HG03097 (cell line): ENCODE measurements at regions not wholly inside any gene's neighbourhood (a gene's known extent, or its start where the extent isn't known, plus 50 kb on each side); places are given as distances from the start of the nearest gene placed in this dataset.

Source experiments
- ATAC-seq: cut with Tn5 transposase; IDR thresholded peaks from one replicate; pipeline ENCODE4 v1.9.1; 2021; ENCODE audit not compliant: unreplicated experiment, low FRiP score

DNA sequence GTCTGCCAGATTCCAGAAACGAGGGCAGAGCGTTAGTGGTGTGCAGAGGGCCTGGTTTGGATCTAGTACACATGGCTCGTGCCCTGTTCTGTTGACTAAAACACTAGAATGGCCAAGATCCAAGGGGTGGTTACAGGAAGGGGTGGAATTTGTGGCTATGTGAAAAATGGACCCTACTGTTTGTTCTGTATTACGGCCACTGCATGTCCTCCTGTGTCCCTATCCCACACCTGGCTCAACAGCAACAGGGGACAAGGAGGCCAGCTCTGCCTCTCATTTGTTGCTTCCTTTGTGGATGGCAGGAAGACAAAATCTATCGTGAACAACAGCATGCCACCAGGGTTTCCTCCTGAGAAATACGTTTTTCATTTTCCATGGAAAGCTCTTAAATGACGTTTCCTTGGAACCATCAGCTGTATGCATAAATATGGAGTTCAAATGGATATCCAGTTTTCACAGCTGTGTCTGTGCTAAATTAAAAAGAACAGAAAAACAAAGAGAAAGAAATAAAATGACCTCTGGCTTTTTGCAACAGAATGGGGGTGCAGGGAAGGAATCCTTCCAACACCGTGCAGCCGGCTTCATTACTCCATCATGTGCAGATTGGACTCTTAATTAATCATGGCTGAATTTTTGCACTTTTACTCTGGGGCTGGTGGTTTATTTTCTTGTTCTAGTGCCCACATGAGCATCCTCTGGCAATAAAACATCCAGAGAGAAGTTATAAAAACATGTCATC, 318.9 kb downstream of the CXCL12 start:
- no peak for ATAC-seq

DNA sequence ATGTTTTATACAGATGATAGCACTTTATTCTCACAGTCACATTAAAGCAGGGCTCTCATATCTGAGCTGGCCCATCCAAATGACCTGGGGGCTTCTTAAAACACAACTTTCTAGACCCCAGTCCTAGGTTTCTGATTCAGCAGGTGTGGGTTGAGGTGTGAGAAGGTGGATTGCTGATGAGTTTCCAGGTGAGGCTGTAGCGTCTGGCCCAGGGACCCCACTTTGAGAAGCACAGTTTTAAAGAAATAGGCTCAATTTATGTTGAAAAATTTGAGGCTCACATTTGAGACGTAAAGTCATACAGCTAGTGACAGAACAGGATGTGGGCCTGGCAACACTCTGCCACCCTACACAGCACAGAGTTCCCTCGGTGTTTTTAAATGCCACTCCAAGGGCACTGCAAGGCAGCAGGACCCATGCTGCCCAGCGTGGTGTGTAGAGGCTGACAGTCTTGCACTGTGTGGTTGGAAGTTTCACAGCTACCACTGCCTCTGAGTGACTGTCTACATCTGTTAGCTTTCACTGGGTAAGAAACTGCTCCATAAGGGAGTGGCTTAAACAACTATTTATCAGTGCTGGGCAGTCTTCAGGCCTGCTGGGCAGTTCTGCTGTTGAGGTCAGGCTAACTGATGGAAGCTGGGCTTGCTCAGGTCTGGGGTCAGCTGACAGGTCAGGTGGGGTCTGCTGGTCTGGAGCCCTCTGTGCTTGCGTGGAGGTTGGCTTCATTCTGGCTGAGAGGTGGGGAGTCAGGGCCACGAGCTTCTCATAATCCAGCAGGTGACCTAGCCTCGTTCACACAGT, 319.7 kb downstream of the CXCL12 start:
- ATAC-seq = no peak

DNA sequence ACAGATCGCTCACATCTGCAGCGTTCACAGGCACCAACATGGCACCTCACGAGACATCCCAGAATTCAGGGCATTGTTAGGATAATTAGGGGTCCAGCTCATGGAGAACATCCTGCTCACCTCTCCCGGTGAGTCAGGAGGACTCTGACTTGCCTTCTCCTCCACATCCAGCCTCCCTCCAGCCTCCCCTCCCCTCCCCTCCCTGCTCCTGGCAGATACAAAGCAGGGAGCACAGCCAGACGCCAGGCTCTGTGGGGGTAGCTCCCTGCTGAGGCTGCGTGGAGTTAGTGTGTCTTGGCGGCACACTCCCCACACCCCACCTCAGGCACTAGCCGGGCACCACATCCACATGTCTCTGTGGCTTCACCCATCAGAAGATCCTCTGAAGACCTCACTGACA, 320.6 kb downstream of the CXCL12 start:
- no peak for ATAC-seq

DNA sequence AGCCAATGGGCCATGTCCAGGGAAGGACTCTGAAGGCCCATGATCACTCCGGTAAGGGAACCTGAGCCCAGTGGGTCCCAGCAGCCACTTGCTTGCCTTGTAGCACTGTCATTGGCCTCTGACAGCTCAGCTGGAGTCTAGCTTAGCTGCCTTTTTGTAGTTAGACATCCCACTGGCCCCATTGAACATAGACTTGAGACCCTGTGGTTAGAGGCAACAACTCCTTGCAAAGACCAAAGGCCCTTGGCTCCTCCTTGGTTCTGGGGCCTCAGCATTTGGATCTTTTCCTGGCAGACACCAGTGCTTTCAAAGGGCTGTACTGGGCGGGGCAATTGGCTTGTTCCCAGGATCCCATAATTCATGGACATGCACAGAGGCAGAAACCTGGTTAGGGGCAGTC, 321.2 kb downstream of the CXCL12 start:
- ATAC-seq = no peak

DNA sequence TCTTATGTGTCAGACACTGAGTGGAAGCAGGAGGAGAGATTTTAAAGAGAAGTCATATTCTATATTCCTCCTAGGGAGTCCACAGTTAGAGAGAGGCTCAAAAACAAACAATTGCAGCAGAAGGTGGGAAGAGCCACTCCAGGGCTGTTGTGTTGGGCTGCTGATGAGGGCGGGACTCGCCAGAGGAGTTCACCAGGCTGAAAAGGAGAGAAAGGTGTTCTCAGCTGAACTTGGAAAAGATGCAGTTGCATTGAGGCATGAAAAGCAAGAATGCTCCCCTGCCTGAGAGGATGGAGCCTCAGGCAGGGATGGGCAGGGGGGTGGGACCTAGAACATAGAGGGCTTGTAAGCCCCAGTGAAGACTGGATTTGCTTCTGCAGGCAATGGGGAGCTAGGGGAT, 324.2 kb downstream of the CXCL12 start:
- ATAC-seq = no peak

DNA sequence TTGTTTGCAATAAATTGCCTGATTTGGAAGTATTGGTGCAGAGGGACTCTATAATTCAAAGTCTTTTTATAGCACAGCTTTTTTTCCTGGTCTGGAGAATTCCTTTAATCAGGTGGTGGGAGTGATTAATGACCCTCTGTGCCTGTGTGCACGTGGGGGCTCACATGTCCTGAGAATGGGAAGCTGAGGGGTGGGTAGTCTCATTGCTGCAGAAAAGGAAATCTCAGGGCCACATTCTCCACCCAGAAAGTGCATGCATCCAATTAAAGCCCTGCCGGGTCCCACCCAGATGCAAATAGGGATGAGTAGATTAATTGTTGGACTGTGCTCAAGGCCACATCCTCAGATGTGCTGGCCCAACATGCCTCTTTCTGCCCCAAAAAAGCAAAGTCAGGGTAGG, 324.7 kb downstream of the CXCL12 start:
- no peak for ATAC-seq

DNA sequence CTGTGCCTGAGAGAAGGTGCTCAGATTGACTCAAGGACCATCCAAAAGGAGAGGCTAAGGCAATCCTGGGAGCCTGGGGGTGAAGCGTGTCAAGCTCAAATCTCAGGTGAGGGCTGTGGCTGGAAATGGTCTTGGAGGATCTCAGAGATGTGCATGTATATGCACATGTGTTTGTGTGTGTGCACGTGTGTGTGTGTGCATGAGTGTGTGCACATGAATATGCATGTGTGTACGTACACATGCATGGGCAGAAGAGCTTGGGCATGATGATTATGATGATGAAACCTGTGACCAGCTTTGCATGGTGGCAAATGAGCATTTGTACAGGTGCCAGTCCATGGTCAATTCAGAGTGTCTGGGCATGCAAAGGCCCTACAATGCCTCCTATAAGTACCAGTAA, 326.6 kb downstream of the CXCL12 start:
- ATAC-seq = no peak

DNA sequence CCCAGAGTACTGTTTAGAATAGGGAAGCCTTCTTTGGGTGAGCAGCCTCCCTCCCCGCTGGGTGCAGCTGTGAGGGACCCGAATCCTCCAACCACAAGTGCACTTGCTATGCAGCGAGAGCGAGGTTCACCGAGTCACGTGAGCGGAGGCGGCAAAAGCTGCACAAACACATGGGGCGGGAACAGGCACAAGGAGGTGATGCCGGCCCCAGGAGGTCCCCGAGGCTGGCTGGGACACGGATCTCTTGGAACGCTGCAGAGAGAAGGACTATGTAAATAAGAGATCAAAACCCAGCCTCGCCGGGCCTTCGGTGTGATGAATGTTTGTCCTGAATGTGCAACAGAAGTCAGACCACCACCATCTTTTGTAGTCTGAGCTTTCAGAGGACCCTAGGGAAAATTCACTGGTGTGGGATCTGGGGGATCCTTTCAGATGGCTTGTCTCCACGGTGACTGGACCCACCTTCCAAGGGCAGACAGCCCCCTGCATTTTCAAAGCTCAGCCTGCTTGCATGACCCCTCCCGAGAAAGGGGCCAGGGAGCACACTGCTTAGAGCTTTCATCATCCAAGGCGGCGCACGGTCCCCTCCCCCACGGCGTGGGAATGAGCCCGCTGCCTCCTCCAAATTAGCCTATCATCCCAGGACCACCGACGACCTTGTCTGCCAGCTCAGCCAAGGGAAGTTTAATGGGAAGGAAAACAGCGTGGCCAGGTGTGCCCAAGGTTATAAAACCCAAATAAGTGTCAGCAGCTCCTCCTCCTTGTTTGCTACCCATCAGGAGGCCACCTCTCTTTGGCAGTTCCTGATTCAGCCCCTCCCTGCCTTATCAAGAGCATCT, 327.7 kb downstream of the CXCL12 start:
- ATAC-seq = no peak

DNA sequence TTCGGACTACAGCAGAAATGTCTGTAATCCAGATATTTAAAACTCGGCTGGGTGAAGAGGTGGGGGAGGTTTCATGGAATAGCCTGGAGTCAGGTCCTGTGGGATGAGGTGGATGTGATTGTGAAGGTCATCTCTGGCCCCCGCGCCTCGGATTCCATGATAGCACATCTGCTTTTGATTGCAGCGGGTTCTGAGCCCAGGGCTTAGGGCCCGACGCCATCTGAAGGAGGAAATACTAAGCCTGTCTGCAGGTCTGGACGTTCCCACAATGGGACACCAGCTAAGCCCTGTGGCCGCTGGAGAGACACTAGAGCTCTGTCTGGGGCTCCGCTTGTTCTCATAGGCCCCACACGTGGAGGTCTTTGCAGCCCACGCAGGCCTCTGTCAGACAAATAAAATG, 328.7 kb downstream of the CXCL12 start:
- ATAC-seq = no peak

DNA sequence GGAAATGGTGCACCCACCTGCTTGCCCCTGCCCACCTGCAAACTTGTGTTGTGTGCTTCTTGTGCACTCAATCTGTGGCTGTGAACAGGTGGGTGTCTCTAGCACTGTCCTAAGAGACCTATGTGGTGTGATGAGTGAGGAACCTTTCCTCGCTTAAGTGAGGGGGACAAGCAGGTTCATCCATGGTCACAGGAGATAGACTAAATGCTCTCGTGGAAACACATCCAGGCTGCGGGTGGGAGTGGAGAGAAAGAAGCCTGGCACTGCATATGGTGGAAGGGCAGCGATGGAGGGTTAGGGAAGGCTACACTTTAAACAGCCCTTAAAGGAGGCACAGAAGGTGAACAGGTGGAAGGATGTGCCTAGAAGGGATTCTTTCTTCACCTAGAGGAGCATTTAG, 330.9 kb downstream of the CXCL12 start:
- no peak for ATAC-seq

DNA sequence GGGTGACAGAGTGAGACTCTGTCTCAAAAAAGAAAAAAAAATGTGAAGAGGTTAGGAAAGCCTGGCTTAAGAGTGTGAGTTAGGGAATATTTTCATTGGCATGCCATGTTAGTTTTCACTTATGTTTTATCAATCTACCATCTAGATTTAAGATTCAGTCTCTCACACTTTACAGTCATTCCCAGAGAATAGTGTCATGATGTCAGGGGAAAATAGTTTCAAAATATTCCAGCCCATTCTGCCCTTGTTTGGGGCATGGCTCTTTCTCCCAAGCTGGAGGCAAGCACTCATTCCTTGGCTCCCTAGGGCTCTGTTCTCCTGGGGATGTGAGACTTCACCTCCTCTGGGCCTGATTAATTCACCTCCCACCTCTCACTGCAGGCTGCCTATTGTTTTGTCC, 331.5 kb downstream of the CXCL12 start:
- no peak for ATAC-seq

DNA sequence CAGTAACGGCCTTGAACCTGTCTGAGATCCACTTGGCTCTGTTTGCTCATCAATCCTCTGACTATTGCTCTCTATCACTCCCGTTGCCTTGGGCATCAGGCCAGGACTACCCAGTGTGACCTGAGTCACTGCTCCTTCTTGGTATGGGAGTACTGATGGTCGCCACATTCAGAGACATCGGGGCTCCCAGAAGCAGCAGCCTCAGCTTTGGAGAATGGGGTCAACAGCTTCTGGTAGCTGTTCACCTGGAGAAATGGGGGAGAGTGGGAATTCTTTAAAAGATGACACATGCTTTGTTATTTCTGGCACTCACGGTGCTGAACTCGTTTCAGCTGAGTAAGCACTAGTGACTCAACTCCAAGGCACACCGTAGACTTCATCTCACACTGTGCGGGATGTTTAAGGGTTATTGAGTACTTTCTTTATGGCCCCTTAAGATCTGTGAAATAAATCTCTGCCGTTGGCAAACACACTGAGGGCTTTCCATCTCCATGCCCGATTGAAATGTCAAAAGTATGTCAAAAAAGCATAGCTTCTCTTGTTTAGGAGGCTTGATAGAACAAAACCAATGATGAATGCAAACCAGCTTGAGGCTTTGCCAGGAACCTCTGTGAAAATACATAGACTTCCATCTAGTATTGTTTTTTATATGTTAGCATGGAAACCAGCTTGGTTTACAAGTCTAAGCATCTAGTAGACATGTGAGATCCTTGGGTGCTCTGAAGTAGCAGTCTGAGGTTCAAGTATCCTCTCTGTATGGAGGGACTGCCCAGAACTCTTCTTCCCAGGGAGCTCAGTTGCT, 333.1 kb downstream of the CXCL12 start:
- no peak for ATAC-seq

DNA sequence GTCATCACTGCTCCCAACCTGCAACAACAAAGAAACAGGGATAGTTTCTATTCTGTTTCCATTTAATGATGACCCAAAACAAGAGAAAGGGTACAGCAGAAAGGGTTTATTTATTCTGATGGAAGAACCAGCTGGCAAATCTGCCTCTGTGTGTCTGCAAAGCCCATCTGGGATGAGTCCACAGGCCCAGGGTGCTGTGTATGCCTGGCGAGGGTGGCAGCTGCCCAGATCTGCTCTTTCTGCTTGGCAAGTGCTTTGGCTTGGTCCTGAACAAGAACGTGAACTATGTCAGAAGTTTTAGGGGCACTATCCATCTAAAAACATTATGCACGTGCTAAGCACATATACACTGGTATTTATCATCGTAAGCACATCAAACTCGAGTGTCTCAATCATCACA, 333.8 kb downstream of the CXCL12 start:
- ATAC-seq = no peak

DNA sequence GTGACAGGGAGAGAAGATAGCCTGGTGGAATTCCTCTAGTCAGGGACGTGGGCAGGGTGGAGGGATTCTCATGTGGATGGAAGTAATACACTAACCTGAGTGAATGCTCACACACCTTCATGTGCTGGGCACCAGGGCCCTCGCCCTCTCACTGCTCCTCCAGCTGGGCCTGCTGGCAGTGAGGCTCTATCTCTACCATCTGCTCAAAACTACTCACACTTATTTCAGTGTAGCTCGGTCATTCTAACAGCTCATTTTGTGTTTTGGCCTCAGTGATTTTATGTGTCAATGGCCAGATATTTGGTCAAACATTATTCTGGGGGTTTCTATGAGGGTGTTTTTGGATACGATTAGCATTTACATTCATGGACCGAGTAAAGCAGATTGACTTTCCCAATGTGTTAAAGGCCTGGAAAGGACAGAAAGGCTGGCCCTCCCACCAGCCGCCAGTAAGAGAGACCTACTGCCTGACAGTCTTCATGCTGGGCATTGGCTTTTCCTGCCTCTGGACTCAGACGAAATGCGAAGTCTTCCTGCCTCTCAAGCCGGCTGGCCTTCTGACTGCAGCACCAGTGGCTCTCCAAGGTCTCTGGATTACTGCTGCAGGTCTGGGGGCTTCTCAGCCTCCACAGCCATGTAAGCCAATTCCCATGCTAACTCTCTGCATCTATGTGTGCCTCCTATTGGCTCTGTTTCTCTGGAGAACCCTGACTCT, 335.4 kb downstream of the CXCL12 start:
- no peak for ATAC-seq

DNA sequence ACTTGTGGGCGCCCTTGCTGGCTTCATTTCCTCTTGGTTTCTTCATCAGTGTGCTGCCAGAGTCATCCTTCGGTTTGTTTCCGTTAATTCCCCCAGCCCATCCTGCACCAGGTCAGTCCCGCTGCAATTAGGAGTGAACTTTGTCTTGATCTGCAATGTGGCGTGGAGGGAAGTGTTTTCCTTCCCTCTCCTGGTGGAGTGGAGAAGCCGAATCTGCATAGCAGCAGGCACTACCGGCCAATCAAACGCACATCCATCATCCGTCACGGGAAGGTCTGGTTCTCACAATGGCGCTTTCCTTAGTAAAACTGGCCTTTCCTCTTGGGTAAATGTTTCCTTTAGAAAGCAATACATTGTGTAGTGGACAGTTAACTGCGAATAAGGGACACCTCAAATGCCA, 337.5 kb downstream of the CXCL12 start:
- no peak for ATAC-seq

DNA sequence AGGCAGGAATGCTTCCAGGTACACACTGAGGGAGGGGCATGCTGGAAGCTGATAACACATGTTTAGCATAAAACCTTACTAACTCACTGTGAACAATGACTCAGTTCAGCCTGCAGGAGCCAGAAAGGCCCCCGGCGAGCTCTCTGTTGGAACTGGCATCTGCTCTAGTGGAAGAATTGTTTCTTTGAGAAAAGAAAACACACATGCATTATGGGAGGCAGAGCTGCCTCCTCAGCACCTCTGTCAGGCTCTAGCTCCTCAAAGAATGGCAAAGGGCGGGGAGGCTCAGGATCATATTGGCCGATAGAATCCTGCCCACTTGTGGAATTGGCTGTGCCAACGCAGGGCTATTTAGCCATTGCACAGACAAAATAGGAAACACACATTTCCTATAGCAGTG, 338.3 kb downstream of the CXCL12 start:
- ATAC-seq = no peak

DNA sequence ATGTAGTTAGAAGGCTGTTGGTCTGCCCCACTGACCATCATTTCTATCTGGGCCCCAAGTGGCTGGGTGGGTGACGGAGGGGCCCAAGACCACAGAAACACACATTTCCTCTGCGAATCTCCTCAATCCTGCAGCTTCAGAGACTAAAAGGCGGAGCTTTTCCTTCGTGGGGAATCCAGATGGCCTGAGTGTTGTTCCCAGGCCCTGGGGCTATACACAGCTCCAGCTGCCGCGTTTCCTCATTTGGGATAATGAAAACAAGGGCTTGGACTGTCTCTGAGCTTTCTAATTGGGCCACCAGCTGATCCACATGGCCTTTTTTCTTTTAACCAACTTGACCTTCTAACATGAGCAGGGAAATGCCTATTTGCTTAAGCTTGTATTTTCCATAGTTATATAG, 339.9 kb downstream of the CXCL12 start:
- ATAC-seq = no peak

DNA sequence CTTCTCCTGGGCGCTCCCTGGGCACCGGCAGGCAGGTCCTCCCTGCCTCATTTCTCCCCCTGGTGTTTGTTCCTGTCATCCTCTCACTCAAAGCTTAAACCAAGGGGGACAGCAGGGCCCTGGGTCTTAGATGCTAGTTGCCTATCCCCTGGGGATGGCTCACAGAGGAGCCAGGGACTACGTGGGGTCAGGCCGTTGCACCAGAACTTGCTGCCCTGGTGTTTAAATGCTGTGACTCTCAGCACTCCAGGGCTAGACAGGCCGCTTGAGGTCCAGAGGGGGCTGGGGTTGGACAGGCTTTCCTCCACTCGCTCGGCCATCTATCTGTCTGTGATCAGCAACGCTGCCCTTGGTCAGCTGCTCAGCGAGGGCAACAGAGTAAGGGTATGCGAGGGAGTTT, 340.3 kb downstream of the CXCL12 start:
- no peak for ATAC-seq

DNA sequence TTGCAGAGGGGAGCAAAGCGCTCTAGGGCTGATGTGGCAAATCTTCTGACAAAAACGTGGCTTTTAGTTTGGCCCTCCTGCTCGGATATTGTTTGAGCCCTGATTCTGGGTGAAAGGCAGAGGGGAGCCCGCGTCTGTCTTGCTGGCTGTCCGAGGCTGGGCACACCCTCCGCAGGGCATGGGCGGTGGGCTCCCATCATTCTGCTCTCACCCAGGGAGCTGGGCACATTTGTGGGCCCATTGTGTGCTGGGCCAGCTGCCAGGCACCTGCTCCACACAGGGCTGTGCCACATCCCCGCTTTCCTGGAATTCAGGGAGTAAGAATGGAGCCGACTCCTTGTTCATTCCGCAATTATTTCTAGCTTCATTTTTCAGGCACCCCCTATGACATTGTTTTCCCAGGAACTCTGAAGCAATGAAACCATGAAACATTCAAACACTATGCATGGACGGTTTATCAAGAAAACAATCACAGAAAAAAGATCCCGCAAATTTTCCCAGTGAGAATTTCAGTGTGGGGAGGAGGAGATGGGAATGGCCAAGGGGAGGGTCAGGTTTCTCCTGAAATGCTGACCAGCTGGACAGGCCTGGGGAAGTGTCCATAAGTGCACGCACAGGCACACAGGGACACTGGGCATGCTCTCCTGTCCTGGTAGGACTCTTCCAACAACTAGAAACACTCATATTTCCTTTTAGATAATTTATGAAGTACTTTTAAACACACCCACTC, 341.1 kb downstream of the CXCL12 start:
- ATAC-seq = no peak
